RWPE1 (cell line): ENCODE measurements at regions not wholly inside any gene's neighbourhood (a gene's known extent, or its start where the extent isn't known, plus 50 kb on each side); places are given as distances from the start of the nearest gene placed in this dataset.
A peak's percentile ranks its signal among the peaks of the same experiment; 100 is the strongest.
"Not testable (repeated sequence)": the region's sequence is repeated elsewhere in the genome, so short reads cannot be mapped to it uniquely, and the experiment has no call there.

Source experiments
- CTCF ChIA-PET: fragments of 350-600 bp; sonication (Branson Sonifier 250); formaldehyde crosslinking; extraction: SDS; loops from one replicate; lab custom pipeline; 2021; lab: Yijun Ruan, JAX
- POLR2A ChIA-PET: fragments of 400-600 bp; formaldehyde crosslinking; extraction: SDS; loops from one replicate; lab custom pipeline; 2020; ENCODE audit warnings: antibody characterized with exemption; ENCODE audit not compliant: low non-redundant PET; lab: Yijun Ruan, JAX
- DNase-seq: peaks from one replicate; pipeline ENCODE4 v3.0.0; 2012; ENCODE audit warnings: low spot score
- H3K27ac ChIP-seq: fragments of 450-650 bp; 2 replicates; pipeline ENCODE4 v1.5.1; 2017
- CTCF ChIP-seq: fragments of 450-650 bp; conservative IDR thresholded peaks from 2 replicates; pipeline ENCODE4 v1.5.1; 2017; ENCODE audit warnings: low read depth, mild to moderate bottlenecking

- H3K27ac ChIP-seq, result no peak overlapping the region
- POLR2A ChIA-PET, result no interaction called here
- no peak for TF ChIP-seq CTCF
- CTCF ChIA-PET, result no interaction called here
- DNase-seq, result no peak
Measured at GRCh38 chr4:116110713-116111112, 974.7 kb downstream of the TRAM1L1 start.

GRCh38 chr4:116108606-116109005, 976.8 kb downstream of the TRAM1L1 start:
- ChIA-PET POLR2A (no interaction called here), CTCF (no interaction called here)
- H3K27ac ChIP-seq, result no peak overlapping the region
- no peak for DNase-seq
- TF ChIP-seq CTCF, result no peak

- no peak for DNase-seq
- CTCF ChIA-PET, result interaction anchor here (0.7 kb wide), 1 partner anchor 240 kb away, joined by 3 read pairs; no protein-coding TSS in a partner anchor
- POLR2A ChIA-PET, result no interaction called here
- no peak overlapping the region for H3K27ac ChIP-seq
- no peak for TF ChIP-seq CTCF
Measured at GRCh38 chr4:116101321-116101720, 984.1 kb downstream of the TRAM1L1 start.

GRCh38 chr4:116099596-116099995, 985.8 kb downstream of the TRAM1L1 start:
- peak; percentile 38 for DNase-seq
- CTCF ChIA-PET, result interaction anchor here (0.7 kb wide), 1 partner anchor 12 kb away, joined by 4 read pairs; no protein-coding TSS in a partner anchor
- POLR2A ChIA-PET, result no interaction called here

GRCh38 chr4:116097353-116097752, 983.9 kb upstream of the NDST4 start:
- CTCF ChIA-PET, H3K27ac ChIP-seq, POLR2A ChIA-PET, DNase-seq: not testable (repeated sequence)

More at GRCh38 chr4:116099596-116099995, 985.8 kb downstream of the TRAM1L1 start:
- no peak overlapping the region for H3K27ac ChIP-seq
- no peak for TF ChIP-seq CTCF

GRCh38 chr4:116092961-116093360, 979.5 kb upstream of the NDST4 start:
- ChIA-PET CTCF (no interaction called here), POLR2A (no interaction called here)
- DNase-seq, result peak; percentile 34
- H3K27ac ChIP-seq, result no peak overlapping the region
- TF ChIP-seq CTCF, result no peak

- ChIA-PET CTCF (interaction anchor here (0.7 kb wide), 1 partner anchor 21 kb away, joined by 3 read pairs; no protein-coding TSS in a partner anchor), POLR2A (no interaction called here)
- no peak for DNase-seq
- no peak overlapping the region for H3K27ac ChIP-seq
- no peak for TF ChIP-seq CTCF
Measured at GRCh38 chr4:116088771-116089170, 975.4 kb upstream of the NDST4 start.
